Liver (tissue), 3 donors: ENCODE measurements at regions not wholly inside any gene's neighbourhood (a gene's known extent, or its start where the extent isn't known, plus 50 kb on each side); places are given as distances from the start of the nearest gene placed in this dataset.

Source experiments
- CTCF ChIP-seq: fragments of 150-350 bp; IDR thresholded peaks from 2 replicates; pipeline ENCODE4 v1.5.1; 2017; ENCODE audit warnings: improper control_type of control experiment, low read depth, low read length; ENCODE audit not compliant: missing input control
- JUND ChIP-seq, 2 donors: IDR thresholded peaks; 2 replicates each; pipeline ENCODE4 v1.6.1; 2016; ENCODE audit warnings: antibody characterized with exemption in 2 of 2
- RAD21 ChIP-seq, 2 donors: IDR thresholded peaks; 2 replicates each; pipeline ENCODE4 v1.6.1; 2016; ENCODE audit warnings: antibody characterized with exemption in 2 of 2, mild to moderate bottlenecking in 2 of 2
- TAF1 ChIP-seq: conservative IDR thresholded peaks from 2 replicates; pipeline ENCODE4 v1.6.1; 2016; ENCODE audit warnings: antibody characterized with exemption, mild to moderate bottlenecking
- TF ChIP-seq, protein P1 (sequence below): IDR thresholded peaks from 2 replicates; pipeline ENCODE4 v1.6.1; 2016; ENCODE audit warnings: antibody characterized with exemption
- donor health status: healthy.
- donor health status: healthy.

DNA sequence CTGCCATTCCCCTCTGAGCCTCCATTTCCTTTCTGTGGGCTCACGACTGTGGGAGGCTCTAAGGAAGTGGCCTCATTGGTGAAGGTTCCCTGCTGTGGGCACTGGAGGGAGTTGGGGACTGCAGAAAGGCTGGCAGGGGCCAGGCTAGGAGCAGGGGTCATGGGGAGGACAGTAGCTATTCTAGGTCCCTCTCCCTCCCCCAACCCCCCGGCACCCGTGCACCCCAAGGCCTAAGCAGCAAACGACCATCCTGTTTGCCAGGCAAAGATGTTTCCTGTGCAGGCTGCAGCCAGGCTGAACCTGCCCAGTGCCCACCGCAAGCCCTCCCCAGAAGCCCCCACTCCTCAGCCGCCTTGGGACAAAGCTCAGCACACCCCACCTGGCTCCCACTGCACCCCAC is 189.4 kb downstream of the MN1 start:
- no peak for TF ChIP-seq RAD21 (IDR thresholded peaks at IDR 0.05)
- no peak for TF ChIP-seq CTCF
- TF ChIP-seq TAF1: no peak
- TF ChIP-seq, protein P1, sequence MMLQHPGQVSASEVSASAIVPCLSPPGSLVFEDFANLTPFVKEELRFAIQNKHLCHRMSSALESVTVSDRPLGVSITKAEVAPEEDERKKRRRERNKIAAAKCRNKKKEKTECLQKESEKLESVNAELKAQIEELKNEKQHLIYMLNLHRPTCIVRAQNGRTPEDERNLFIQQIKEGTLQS: no peak
- TF ChIP-seq JUND (IDR thresholded peaks at IDR 0.05): no peak
